Large intestine (tissue), 3 donors: ENCODE measurements at regions not wholly inside any gene's neighbourhood (a gene's known extent, or its start where the extent isn't known, plus 50 kb on each side); places are given as distances from the start of the nearest gene placed in this dataset.

Experiments used
- DNase-seq, 2 donors: peaks; one replicate each; pipeline versions ENCODE4 v3.0.0 to v3.0.0-alpha.2; 2013
- H3K27ac ChIP-seq: one replicate; pipeline ENCODE4 v1.5.1; 2013; ENCODE audit warnings: low read length
- H3K27me3 ChIP-seq: 2 replicates; pipeline ENCODE4 v1.6.1; 2013; ENCODE audit warnings: low read length; ENCODE audit not compliant: control insufficient read depth, insufficient read depth
- H3K36me3 ChIP-seq: 2 replicates; pipeline ENCODE4 v1.6.1; 2013; ENCODE audit warnings: low read length; ENCODE audit not compliant: control insufficient read depth, insufficient read depth
- H3K4me1 ChIP-seq: one replicate; pipeline ENCODE4 v1.6.1; 2013; ENCODE audit warnings: low read length; ENCODE audit not compliant: control insufficient read depth, insufficient read depth
- H3K4me3 ChIP-seq: one replicate; pipeline ENCODE4 v1.5.1; 2013; ENCODE audit warnings: low read length
- H3K9me3 ChIP-seq: one replicate; pipeline ENCODE4 v1.6.1; 2013; ENCODE audit warnings: mild to moderate bottlenecking, low read depth, low read length, moderate library complexity; ENCODE audit not compliant: control insufficient read depth
- WGBS: methylation state at CpG from one replicate; pipeline ENCODE4 v1.1.5; 2013; ENCODE audit warnings: low lambda C conversion rate; ENCODE audit not compliant: insufficient coverage; 5-methylcytosine and 5-hydroxymethylcytosine counted together

DNA sequence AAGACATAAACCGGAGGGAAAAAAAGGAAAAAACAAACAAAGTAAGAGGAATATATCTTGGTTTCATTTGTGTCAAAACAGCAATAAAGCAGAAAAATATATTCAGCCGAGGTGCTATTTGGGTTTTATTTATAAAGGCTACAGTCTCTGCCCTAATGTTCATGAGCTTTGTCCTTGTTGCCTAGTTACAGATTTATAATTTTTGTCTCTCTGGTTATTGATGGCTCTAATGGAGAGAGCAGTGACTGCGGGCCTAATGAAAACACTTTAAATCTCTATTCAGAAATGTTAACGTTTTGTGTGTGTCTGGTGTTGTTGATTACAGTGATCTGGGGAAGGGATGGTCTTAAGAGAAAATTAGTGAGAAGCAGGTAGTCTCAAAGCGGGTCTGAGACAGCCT, 854.0 kb upstream of the LRRTM1 start:
- 52% methylated on average over 3 of the region's 5 CpGs for WGBS
- Histone ChIP-seq H3K4me1 (no peaks in the 10 kb centered on the region), H3K9me3 (no peaks in the 10 kb centered on the region), H3K27ac (no peak overlapping the region), H3K4me3 (no peak overlapping the region), H3K27me3 (no peaks in the 10 kb centered on the region), H3K36me3 (no peaks in the 10 kb centered on the region)
- no peak for DNase-seq

DNA sequence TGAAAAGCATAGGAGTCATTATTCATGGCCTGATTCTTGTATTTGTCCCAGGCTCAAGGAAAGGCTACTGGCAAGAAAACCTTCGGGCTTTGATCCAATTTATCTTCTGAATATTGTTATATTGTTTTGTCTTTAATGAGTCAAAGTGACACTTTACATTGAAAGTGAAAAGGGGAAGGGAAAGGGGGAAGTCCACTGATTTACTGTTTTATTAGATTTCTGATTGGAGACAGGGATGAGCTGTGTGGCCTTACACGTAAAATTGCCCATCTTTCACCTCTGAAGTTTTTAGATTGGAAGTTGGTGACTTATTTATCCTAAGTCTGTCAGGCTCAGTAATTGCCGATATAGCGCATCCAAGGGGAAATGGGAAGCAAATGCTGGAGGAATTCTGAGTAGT, 843.8 kb upstream of the LRRTM1 start:
- WGBS: no CpG with 5 or more reads among the region's 4 CpGs
- no peak overlapping the region for H3K27ac ChIP-seq
- no peaks in the 10 kb centered on the region for H3K4me1 ChIP-seq
- no peaks in the 10 kb centered on the region for H3K9me3 ChIP-seq
- H3K36me3 ChIP-seq: no peaks in the 10 kb centered on the region
- H3K27me3 ChIP-seq: no peaks in the 10 kb centered on the region
- no peak for DNase-seq
- no peak overlapping the region for H3K4me3 ChIP-seq

DNA sequence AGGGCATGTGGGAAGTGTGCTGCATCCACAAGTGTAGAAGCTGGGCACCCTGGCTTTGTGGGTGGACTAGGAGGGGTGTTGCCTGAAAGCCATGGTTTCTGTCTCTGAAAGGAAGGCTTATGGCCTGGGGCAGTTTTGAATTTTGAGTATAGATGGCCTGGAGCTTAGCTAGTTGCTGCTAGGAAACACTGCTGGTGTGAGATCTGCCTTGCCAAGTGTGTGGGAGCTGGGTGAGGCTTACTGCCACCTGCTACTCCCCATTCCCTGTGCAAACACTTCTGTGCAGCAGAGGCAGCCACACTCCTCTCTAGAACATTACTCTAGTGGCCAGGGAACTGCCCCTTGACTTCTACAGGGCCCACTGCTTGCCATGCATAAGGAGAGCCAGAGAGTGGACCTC, 831.7 kb upstream of the LRRTM1 start:
- H3K4me1 ChIP-seq: no peaks in the 10 kb centered on the region
- no peak overlapping the region for H3K27ac ChIP-seq
- no peak for DNase-seq

DNA sequence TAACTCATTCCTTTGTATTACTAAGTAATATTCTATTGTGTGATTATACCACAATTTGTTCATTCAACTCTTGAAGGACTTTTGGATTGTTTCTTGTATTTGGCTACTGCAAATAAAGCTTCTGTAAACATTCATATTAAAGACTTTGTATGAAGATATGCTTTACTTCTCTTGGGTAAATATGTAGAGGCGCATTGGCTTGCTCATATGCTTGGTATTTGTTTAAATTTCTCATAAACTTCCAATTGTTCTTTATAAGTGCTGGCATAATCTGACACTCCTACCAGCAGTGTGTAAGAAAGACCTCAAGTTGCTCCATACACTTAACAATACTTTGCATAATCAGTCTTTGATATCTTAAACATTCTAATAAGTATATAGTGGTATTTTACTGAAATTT, 792.8 kb upstream of the LRRTM1 start:
- no peaks in the 10 kb centered on the region for H3K36me3 ChIP-seq
- WGBS: no CpG with 5 or more reads among the region's 1 CpG
- H3K4me1 ChIP-seq: no peaks in the 10 kb centered on the region
- no peaks in the 10 kb centered on the region for H3K27me3 ChIP-seq
- H3K9me3 ChIP-seq: no peaks in the 10 kb centered on the region
- no peak overlapping the region for H3K27ac ChIP-seq
- DNase-seq: no peak
- H3K4me3 ChIP-seq: no peak overlapping the region

More for the DNA sequence above, 831.7 kb upstream of the LRRTM1 start:
- H3K36me3 ChIP-seq: no peaks in the 10 kb centered on the region
- H3K9me3 ChIP-seq: no peaks in the 10 kb centered on the region
- H3K4me3 ChIP-seq: no peak overlapping the region
- H3K27me3 ChIP-seq: no peaks in the 10 kb centered on the region

DNA sequence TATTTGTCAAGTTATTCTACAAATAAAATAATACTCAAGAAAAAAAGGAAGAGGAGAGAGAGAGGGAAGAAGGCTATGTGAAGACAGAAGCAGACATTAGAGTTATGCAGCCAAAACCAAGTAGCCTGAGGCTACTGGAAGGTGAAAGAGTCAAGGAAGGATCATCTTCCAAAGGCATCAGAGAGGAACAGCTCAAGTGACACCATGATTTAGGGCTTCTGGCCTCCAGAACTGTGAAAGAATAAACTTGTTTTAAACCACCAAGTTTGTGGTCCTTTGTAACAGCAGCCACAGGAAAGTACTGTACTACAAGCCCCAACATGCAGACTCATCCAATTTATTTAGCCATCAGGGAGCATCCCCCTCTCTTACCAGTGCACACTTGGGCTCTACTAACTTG, 788.5 kb upstream of the LRRTM1 start:
- Histone ChIP-seq H3K27me3 (no peaks in the 10 kb centered on the region), H3K27ac (no peak overlapping the region), H3K4me1 (no peaks in the 10 kb centered on the region), H3K9me3 (no peaks in the 10 kb centered on the region), H3K36me3 (no peaks in the 10 kb centered on the region), H3K4me3 (no peak overlapping the region)
- no peak for DNase-seq

DNA sequence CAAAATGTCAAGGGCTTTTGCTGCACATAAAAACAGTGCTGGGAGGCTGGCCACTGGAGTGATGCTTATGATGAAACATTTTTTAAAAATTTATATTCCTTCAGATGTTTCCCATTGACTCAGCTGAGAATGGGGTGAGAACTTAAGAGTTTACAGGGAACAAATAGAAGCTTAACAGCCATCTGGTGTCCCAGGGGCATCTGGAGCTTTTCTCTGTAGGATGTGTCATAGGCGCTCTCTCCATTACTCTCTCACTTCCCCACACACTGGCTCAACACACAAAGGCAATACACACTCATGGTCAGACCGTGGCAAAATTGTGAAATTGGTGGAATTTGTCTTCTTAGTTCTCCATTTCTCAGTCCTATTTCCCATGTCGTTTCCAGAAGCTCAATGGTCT, 783.1 kb upstream of the LRRTM1 start:
- no peaks in the 10 kb centered on the region for H3K9me3 ChIP-seq
- no peak overlapping the region for H3K4me3 ChIP-seq
- no peaks in the 10 kb centered on the region for H3K27me3 ChIP-seq
- H3K36me3 ChIP-seq: no peaks in the 10 kb centered on the region
- WGBS: 92% methylated on average over 2 of the region's 3 CpGs
- H3K27ac ChIP-seq: no peak overlapping the region
- DNase-seq: no peak
- no peaks in the 10 kb centered on the region for H3K4me1 ChIP-seq

DNA sequence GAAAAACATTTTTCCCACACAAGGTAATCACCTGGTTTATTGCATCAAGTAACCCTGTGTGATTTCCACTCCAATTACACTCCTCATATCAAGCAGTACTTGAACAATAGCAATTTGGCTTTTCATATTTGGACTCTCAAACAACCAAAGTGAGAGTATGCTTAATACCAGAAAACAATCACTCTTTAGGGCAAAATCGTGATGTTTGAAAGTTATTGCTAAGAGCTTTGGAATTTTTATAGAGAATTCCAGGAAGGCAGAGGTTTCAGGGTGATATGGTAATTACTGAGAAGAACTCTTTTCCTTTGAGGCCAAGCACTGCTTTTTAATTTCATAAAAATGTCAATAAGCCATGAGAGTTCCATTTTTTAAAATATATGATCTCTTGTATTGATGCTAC, 779.5 kb upstream of the LRRTM1 start:
- WGBS: 75% methylated on average over 1 of the region's 1 CpG
- H3K4me3 ChIP-seq: no peak overlapping the region

DNA sequence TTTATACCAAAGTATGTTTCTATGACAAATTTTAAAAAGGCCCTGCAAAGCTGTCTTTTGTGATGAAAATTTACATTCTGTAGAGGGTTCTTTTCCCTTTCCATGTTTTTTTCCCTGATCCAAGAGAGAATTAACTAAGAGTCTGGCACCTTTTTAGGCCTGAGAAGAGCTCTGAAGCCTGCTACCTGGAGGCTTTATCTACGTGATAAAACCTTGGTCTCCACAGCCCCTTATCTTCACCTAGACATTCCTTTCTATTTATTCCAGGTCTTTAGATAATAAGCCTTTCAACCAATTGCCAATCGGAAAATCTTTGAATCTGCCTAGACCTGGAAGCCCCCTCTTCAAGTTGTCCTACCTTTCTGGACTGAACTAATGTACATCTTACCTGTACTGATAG, 774.1 kb upstream of the LRRTM1 start:
- H3K9me3 ChIP-seq: peaks cover 5% of the 10 kb centered on the region
- DNase-seq: no peak
- WGBS: 80% methylated on average over 1 of the region's 2 CpGs
- H3K36me3 ChIP-seq: no peaks in the 10 kb centered on the region
- H3K4me1 ChIP-seq: no peaks in the 10 kb centered on the region
- no peak overlapping the region for H3K4me3 ChIP-seq
- H3K27ac ChIP-seq: no peak overlapping the region
- H3K27me3 ChIP-seq: no peaks in the 10 kb centered on the region

More for the DNA sequence above, 779.5 kb upstream of the LRRTM1 start:
- no peak for DNase-seq
- Histone ChIP-seq H3K9me3 (peaks cover 5% of the 10 kb centered on the region), H3K27ac (no peak overlapping the region), H3K27me3 (no peaks in the 10 kb centered on the region), H3K36me3 (no peaks in the 10 kb centered on the region), H3K4me1 (no peaks in the 10 kb centered on the region)

DNA sequence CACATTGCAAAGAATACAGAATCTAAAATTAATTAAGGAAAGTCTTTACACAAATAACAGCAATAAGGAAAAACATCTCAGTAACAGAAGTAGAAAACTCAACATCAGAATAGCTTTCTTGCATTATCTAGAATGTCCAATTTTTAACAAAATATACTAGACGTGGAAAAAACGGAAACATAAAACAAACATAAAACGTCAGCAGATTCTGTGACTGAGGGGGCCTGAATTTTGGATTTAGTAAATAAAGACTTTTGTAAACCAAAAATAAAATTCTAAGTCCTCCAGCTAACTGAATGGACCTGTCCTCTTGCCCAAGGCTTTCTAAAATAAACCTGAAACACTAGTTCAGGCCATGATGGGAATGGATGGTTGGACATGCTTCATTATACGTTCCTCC, 773.5 kb upstream of the LRRTM1 start:
- H3K4me1 ChIP-seq: no peaks in the 10 kb centered on the region
- DNase-seq: no peak
- no peaks in the 10 kb centered on the region for H3K27me3 ChIP-seq
- 93% methylated on average over 4 of the region's 4 CpGs for WGBS
- H3K4me3 ChIP-seq: no peak overlapping the region
- no peak overlapping the region for H3K27ac ChIP-seq
- H3K36me3 ChIP-seq: no peaks in the 10 kb centered on the region
- peaks cover 5% of the 10 kb centered on the region for H3K9me3 ChIP-seq

DNA sequence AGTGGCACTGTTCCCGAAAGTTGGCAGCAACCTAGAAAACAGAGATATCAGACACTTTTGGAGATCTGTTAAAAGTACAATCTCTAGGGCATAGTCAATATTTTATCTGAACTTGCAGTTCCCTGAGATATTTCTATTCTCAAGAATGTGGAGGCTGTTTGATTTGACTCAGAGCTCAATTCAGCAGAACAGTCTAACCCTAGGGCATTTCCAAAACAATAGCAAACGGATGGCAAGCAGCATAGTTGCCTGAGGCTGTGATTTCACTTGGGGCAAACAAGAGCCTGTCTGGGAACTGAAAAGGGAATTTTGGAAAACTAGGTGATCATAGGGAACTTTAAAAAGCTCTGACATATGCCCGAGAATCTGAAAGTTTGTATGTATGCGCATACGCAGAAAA, 772.8 kb upstream of the LRRTM1 start:
- Histone ChIP-seq H3K4me3 (no peak overlapping the region), H3K27me3 (no peaks in the 10 kb centered on the region), H3K36me3 (no peaks in the 10 kb centered on the region), H3K4me1 (no peaks in the 10 kb centered on the region), H3K9me3 (peaks cover 5% of the 10 kb centered on the region), H3K27ac (no peak overlapping the region)
- 100% methylated on average over 3 of the region's 5 CpGs for WGBS
- no peak for DNase-seq

DNA sequence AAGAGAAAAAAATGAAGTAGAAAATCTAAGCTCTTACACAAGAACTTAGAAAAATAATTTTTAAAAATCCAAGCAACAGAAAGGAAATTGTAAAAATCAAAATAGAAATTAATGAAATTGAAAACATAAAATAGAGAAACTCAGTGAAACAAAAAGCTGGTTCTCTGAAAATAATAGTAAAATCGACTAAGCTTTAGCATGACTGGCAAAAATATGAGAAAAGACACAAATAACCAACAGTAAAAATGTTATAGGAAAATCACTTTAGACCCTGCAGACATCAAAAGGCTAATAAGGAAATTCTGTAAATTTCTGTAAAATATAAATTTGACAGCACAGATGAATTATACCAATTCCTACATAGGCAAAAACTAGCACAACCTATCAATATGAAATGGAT, 768.9 kb upstream of the LRRTM1 start:
- no peaks in the 10 kb centered on the region for H3K4me1 ChIP-seq

More for the DNA sequence above, 768.9 kb upstream of the LRRTM1 start:
- WGBS: 100% methylated on average over 1 of the region's 1 CpG
- Histone ChIP-seq H3K36me3 (no peaks in the 10 kb centered on the region), H3K4me3 (no peak overlapping the region), H3K27ac (no peak overlapping the region), H3K27me3 (no peaks in the 10 kb centered on the region), H3K9me3 (no peaks in the 10 kb centered on the region)
- no peak for DNase-seq
